ENCODE measurements at regions not wholly inside any gene's neighbourhood (a gene's known extent, or its start where the extent isn't known, plus 50 kb on each side); places are given as distances from the start of the nearest gene placed in this dataset.

- TF ChIP-seq NFXL1 (IDR thresholded peaks at IDR 0.05; ENCODE audit: borderline replicate concordance) (no peak), ATF3 (IDR thresholded peaks at IDR 0.05; ENCODE audit: borderline replicate concordance, extremely low read depth, low read depth, low read length) (no peak), CTCF (IDR thresholded peaks at IDR 0.05 in 2 of 3, conservative IDR thresholded peaks at IDR 0.05 in 1 of 3; ENCODE audit: control insufficient read depth in 2 of 3, extremely low read depth in 1 of 3, insufficient read depth in 1 of 3, low read depth in 3 of 3, low read length in 3 of 3) (no peak), MXI1 (IDR thresholded peaks at IDR 0.05; ENCODE audit: low read depth, low read length) (no peak), POLR2A (IDR thresholded peaks at IDR 0.05; ENCODE audit: low read depth, low read length) (no peak), YY1 (IDR thresholded peaks at IDR 0.05; ENCODE audit: low read depth, low read length) (no peak), TCF12 (IDR thresholded peaks at IDR 0.05; ENCODE audit: low read depth, low read length) (no peak), NFYA (IDR thresholded peaks at IDR 0.05; ENCODE audit: borderline replicate concordance, low read depth, low read length) (no peak), NRF1 (conservative IDR thresholded peaks at IDR 0.05; ENCODE audit: low read depth, low read length) (no peak), NR2C2 (IDR thresholded peaks at IDR 0.05; ENCODE audit: borderline replicate concordance, control insufficient read depth, insufficient read length, low read depth) (no peak), POLR2AphosphoS5 (IDR thresholded peaks at IDR 0.05; ENCODE audit: low read length) (no peak)
Observed at GRCh38 chr1:175882192-175882591, 138.8 kb upstream of the TNR start.
